ENCODE measurements at regions not wholly inside any gene's neighbourhood (a gene's known extent, or its start where the extent isn't known, plus 50 kb on each side); places are given as distances from the start of the nearest gene placed in this dataset.

- H3K4me1 ChIP-seq (ENCODE audit: control insufficient read depth in 1 of 2, insufficient read depth in 2 of 2, low read depth in 1 of 2, low read length in 1 of 2), result no peaks in the 10 kb centered on the region
- ChIA-PET CTCF (no interaction called here), POLR2A (no interaction called here)
- no peak overlapping the region for H3K4me2 ChIP-seq
- no peak overlapping the region for H3K9ac ChIP-seq
- H3K36me3 ChIP-seq (replicated peaks in 1 of 2; ENCODE audit: control insufficient read depth in 1 of 2, insufficient read depth in 2 of 2, low read length in 1 of 2), result no peaks in the 10 kb centered on the region
- H3K9me3 ChIP-seq, result no peaks in the 10 kb centered on the region
- H3F3A ChIP-seq (replicated peaks; ENCODE audit: insufficient read depth), result no peaks in the 10 kb centered on the region
- H3K9me2 ChIP-seq, result no peaks in the 10 kb centered on the region
- WGBS (ENCODE audit: low lambda C conversion rate), result 0% methylated on average over 1 of the region's 1 CpG
- no peaks in the 10 kb centered on the region for H3K27me3 ChIP-seq (ENCODE audit: insufficient read depth)
- H4K20me1 ChIP-seq (ENCODE audit: insufficient read depth), result no peaks in the 10 kb centered on the region
- no peak for TF ChIP-seq RCOR1 (IDR thresholded peaks at IDR 0.05; ENCODE audit: low read length)
- no peak for TF ChIP-seq TEAD4 (IDR thresholded peaks at IDR 0.05; ENCODE audit: borderline replicate concordance, insufficient read depth)
- TF ChIP-seq REST (IDR thresholded peaks at IDR 0.05; ENCODE audit: low read depth, low read length), result no peak
- TF ChIP-seq EP300 (IDR thresholded peaks at IDR 0.05; ENCODE audit: borderline replicate concordance in 1 of 2, low read depth in 1 of 2, low read length in 1 of 2), result no peak
- TF ChIP-seq MEF2A (IDR thresholded peaks at IDR 0.05; ENCODE audit: borderline replicate concordance, low read depth), result no peak
- no peak for TF ChIP-seq TAF1 (IDR thresholded peaks at IDR 0.05; ENCODE audit: borderline replicate concordance, low read depth, low read length)
- TF ChIP-seq RXRA (IDR thresholded peaks at IDR 0.05; ENCODE audit: borderline replicate concordance, low read depth), result no peak
- no peak for TF ChIP-seq FOXJ3 (CRISPR knock-in tag; IDR thresholded peaks at IDR 0.05)
- no peak for TF ChIP-seq IRF3 (IDR thresholded peaks at IDR 0.05; ENCODE audit: low read depth, low read length)
- TF ChIP-seq USF2 (IDR thresholded peaks at IDR 0.05; ENCODE audit: borderline replicate concordance, low read depth, low read length), result no peak
- no peak for TF ChIP-seq ZBTB33 (IDR thresholded peaks at IDR 0.05; ENCODE audit: borderline replicate concordance, low read depth)
- no peak for TF ChIP-seq GATA2 (CRISPR knock-in tag; IDR thresholded peaks at IDR 0.05)
- H3K79me2 ChIP-seq (ENCODE audit: insufficient read depth), result no peaks in the 10 kb centered on the region
- H3K27ac ChIP-seq (ENCODE audit: low read depth in 2 of 2, low read length in 1 of 2), result no peak overlapping the region
- no peak overlapping the region for H3K4me3 ChIP-seq (ENCODE audit: low read depth in 2 of 2, low read length in 1 of 2)
- H2AFZ ChIP-seq (ENCODE audit: low read depth), result no peak overlapping the region
- DNase-seq, result no peak
Observed at GRCh38 chr2:137771064-137771463, 193.2 kb upstream of the HNMT start.
